Astrocyte (in vitro differentiated cells and primary cell): ENCODE measurements at regions not wholly inside any gene's neighbourhood (a gene's known extent, or its start where the extent isn't known, plus 50 kb on each side); places are given as distances from the start of the nearest gene placed in this dataset.

Experiments used
- DNase-seq: peaks from one replicate; pipeline ENCODE4 v3.0.0-alpha.2; 2010; ENCODE audit warnings: low read depth
- FAIRE-seq: peaks from 2 replicates; lab custom pipeline; 2011; peaks lifted over from hg19 to GRCh38; lab: Jason Lieb, UNC
- H2AFZ ChIP-seq: 2 replicates; pipeline ENCODE4 v1.6.0; 2012; ENCODE audit warnings: low read depth, low read length, inconsistent platforms
- H3K27ac ChIP-seq: 2 replicates; pipeline ENCODE4 v1.5.1; 2011; ENCODE audit warnings: low read depth, low read length, inconsistent platforms
- H3K27me3 ChIP-seq: 2 replicates; pipeline ENCODE4 v1.6.0; 2011; ENCODE audit warnings: low read length, inconsistent platforms; ENCODE audit not compliant: insufficient read depth
- H3K36me3 ChIP-seq: 2 replicates; pipeline ENCODE4 v1.5.1; 2011; ENCODE audit warnings: low read length, inconsistent platforms; ENCODE audit not compliant: insufficient read depth
- H3K4me1 ChIP-seq: 2 replicates; pipeline ENCODE4 v1.5.1; 2011; ENCODE audit warnings: low read length, inconsistent platforms; ENCODE audit not compliant: insufficient read depth
- H3K4me2 ChIP-seq: 2 replicates; pipeline ENCODE4 v1.6.0; 2012; ENCODE audit warnings: low read length, inconsistent platforms
- H3K4me3 ChIP-seq: 2 replicates; pipeline ENCODE4 v1.5.1; 2011; ENCODE audit warnings: low read depth, mild to moderate bottlenecking, low read length, inconsistent platforms; ENCODE audit not compliant: insufficient read depth
- H3K79me2 ChIP-seq: 2 replicates; pipeline ENCODE4 v1.6.0; 2012; ENCODE audit warnings: mild to moderate bottlenecking, low read length, inconsistent platforms; ENCODE audit not compliant: insufficient read depth
- H3K9ac ChIP-seq: 2 replicates; pipeline ENCODE4 v1.6.0; 2012; ENCODE audit warnings: mild to moderate bottlenecking, low read length, inconsistent platforms
- H3K9me3 ChIP-seq: 2 replicates; pipeline ENCODE4 v1.5.1; 2012; ENCODE audit warnings: low read depth, mild to moderate bottlenecking, low read length, inconsistent platforms; ENCODE audit not compliant: insufficient read depth
- H4K20me1 ChIP-seq: 2 replicates; pipeline ENCODE4 v1.6.0; 2012; ENCODE audit warnings: low read length, inconsistent platforms; ENCODE audit not compliant: insufficient read depth
- H3K27ac Mint-ChIP-seq: one replicate; pipeline ENCODE4 v1.8.0; 2021; ENCODE audit warnings: mild to moderate bottlenecking, mixed read lengths; ENCODE audit not compliant: unreplicated experiment
- H3K27me3 Mint-ChIP-seq: one replicate; pipeline ENCODE4 v1.8.0; 2021; ENCODE audit warnings: low read depth, mixed read lengths; ENCODE audit not compliant: unreplicated experiment
- H3K36me3 Mint-ChIP-seq: one replicate; pipeline ENCODE4 v1.8.0; 2021; ENCODE audit warnings: low read depth, mixed read lengths; ENCODE audit not compliant: unreplicated experiment
- H3K4me1 Mint-ChIP-seq: one replicate; pipeline ENCODE4 v1.8.0; 2021; ENCODE audit warnings: low read depth, mixed read lengths; ENCODE audit not compliant: unreplicated experiment
- H3K4me3 Mint-ChIP-seq: one replicate; pipeline ENCODE4 v1.8.0; 2021; ENCODE audit warnings: mild to moderate bottlenecking, moderate library complexity, mixed read lengths; ENCODE audit not compliant: unreplicated experiment
- H3K9me3 Mint-ChIP-seq: one replicate; pipeline ENCODE4 v1.8.0; 2021; ENCODE audit warnings: mild to moderate bottlenecking, mixed read lengths; ENCODE audit not compliant: unreplicated experiment
- CTCF ChIP-seq: IDR thresholded peaks from 2 replicates; pipeline ENCODE4 v1.5.1; 2011; ENCODE audit warnings: low read depth, mild to moderate bottlenecking, inconsistent platforms, low read length, moderate library complexity; ENCODE audit not compliant: insufficient read depth
- EZH2 ChIP-seq: IDR thresholded peaks from 2 replicates; pipeline ENCODE4 v1.6.1; 2012; ENCODE audit warnings: mild to moderate bottlenecking, low read length, inconsistent platforms; ENCODE audit not compliant: insufficient read depth

- H3K4me3 ChIP-seq = no peak overlapping the region
- H3K4me2 ChIP-seq = peak overlapping the region; percentile 18
- H3K4me1 ChIP-seq = peaks cover 15% of the 10 kb centered on the region
- H3K27me3 ChIP-seq = no peaks in the 10 kb centered on the region
- no peak for TF ChIP-seq CTCF
- no peak for TF ChIP-seq EZH2
- no peaks in the 10 kb centered on the region for H3K27me3 Mint-ChIP-seq
- DNase-seq (no peak), FAIRE-seq (peak; percentile 65)
- peak overlapping the region; percentile 67 for H3K27ac Mint-ChIP-seq
- H3K4me1 Mint-ChIP-seq = peaks cover 31% of the 10 kb centered on the region
- peaks cover 2% of the 10 kb centered on the region for H3K9me3 Mint-ChIP-seq
- H4K20me1 ChIP-seq = no peaks in the 10 kb centered on the region
- peak overlapping the region; percentile 1 for H3K9ac ChIP-seq
- no peaks in the 10 kb centered on the region for H3K9me3 ChIP-seq
- H3K36me3 ChIP-seq = no peaks in the 10 kb centered on the region
- H3K4me3 Mint-ChIP-seq = no peak overlapping the region
- peak overlapping the region; percentile 30 for H3K27ac ChIP-seq
- no peaks in the 10 kb centered on the region for H3K79me2 ChIP-seq
- no peaks in the 10 kb centered on the region for H3K36me3 Mint-ChIP-seq
- no peak overlapping the region for H2AFZ ChIP-seq
These were observed 129.0 kb downstream of the INHBA start for GRCh38 chr7:41573862-41574261.

GRCh38 chr7:41573443-41573842, 129.4 kb downstream of the INHBA start:
- peak overlapping the region; percentile 4 for H3K9ac ChIP-seq
- Mint-ChIP-seq H3K27ac (peak overlapping the region; percentile 55), H3K36me3 (no peaks in the 10 kb centered on the region), H3K9me3 (peaks cover 1% of the 10 kb centered on the region), H3K4me3 (no peak overlapping the region), H3K4me1 (peaks cover 31% of the 10 kb centered on the region), H3K27me3 (no peaks in the 10 kb centered on the region)
- DNase-seq (no peak), FAIRE-seq (no peak)
- H3K27ac ChIP-seq = peak overlapping the region; percentile 35
- no peaks in the 10 kb centered on the region for H3K36me3 ChIP-seq
- peaks cover 15% of the 10 kb centered on the region for H3K4me1 ChIP-seq
- H3K9me3 ChIP-seq = no peaks in the 10 kb centered on the region
- no peak overlapping the region for H3K4me3 ChIP-seq
- TF ChIP-seq EZH2 (no peak), CTCF (no peak)
- no peaks in the 10 kb centered on the region for H3K27me3 ChIP-seq
- peak overlapping the region; percentile 38 for H3K4me2 ChIP-seq
- no peak overlapping the region for H2AFZ ChIP-seq
- no peaks in the 10 kb centered on the region for H4K20me1 ChIP-seq
- no peaks in the 10 kb centered on the region for H3K79me2 ChIP-seq

GRCh38 chr7:41573015-41573414, 129.9 kb downstream of the INHBA start:
- H3K4me3 Mint-ChIP-seq = no peak overlapping the region
- H3K4me1 Mint-ChIP-seq = peaks cover 30% of the 10 kb centered on the region
- Histone ChIP-seq H3K27me3 (no peaks in the 10 kb centered on the region), H3K27ac (peak overlapping the region; percentile 35), H3K9me3 (no peaks in the 10 kb centered on the region), H3K4me2 (peak overlapping the region; percentile 38), H3K4me3 (no peak overlapping the region), H2AFZ (no peak overlapping the region), H4K20me1 (no peaks in the 10 kb centered on the region), H3K4me1 (peaks cover 18% of the 10 kb centered on the region), H3K79me2 (no peaks in the 10 kb centered on the region), H3K36me3 (no peaks in the 10 kb centered on the region), H3K9ac (peak overlapping the region; percentile 4)
- DNase-seq = peak; percentile 65
- FAIRE-seq = peak; percentile 59
- H3K27me3 Mint-ChIP-seq = no peaks in the 10 kb centered on the region
- no peak for TF ChIP-seq CTCF
- TF ChIP-seq EZH2 = no peak
- no peaks in the 10 kb centered on the region for H3K9me3 Mint-ChIP-seq
- H3K36me3 Mint-ChIP-seq = no peaks in the 10 kb centered on the region
- peak overlapping the region; percentile 55 for H3K27ac Mint-ChIP-seq
